DMS153 treated with DMSO at 0.1 percent for 48 hours (cell line): ENCODE measurements at regions not wholly inside any gene's neighbourhood (a gene's known extent, or its start where the extent isn't known, plus 50 kb on each side); places are given as distances from the start of the nearest gene placed in this dataset.
"Not testable (repeated sequence)": the region's sequence is repeated elsewhere in the genome, so short reads cannot be mapped to it uniquely, and the experiment has no call there.

Experiments
- DNase-seq: peaks from one replicate; lab custom pipeline; 2025; ENCODE audit not compliant: unreplicated experiment; lab: John Stamatoyannopoulos, UW

GRCh38 chr1:103353391-103353790 is 172.1 kb upstream of the RNPC3 start:
- DNase-seq: no peak

GRCh38 chr1:103348136-103348535 is 177.4 kb upstream of the RNPC3 start:
- no peak for DNase-seq

GRCh38 chr1:103344930-103345329 is 180.6 kb upstream of the RNPC3 start:
- no peak for DNase-seq

- no peak for DNase-seq
Observed at GRCh38 chr1:103341377-103341880, 184.1 kb upstream of the RNPC3 start.

- DNase-seq: no peak
Observed at GRCh38 chr1:103337779-103338178, 187.7 kb upstream of the RNPC3 start.

- no peak for DNase-seq
Observed at GRCh38 chr1:103336408-103336807, 189.1 kb upstream of the RNPC3 start.

- DNase-seq: no peak
Observed at GRCh38 chr1:103333141-103333540, 192.4 kb upstream of the RNPC3 start.

- DNase-seq: no peak
Observed at GRCh38 chr1:103327054-103327719, 198.3 kb upstream of the RNPC3 start.

GRCh38 chr1:103326595-103326994 is 198.9 kb upstream of the RNPC3 start:
- DNase-seq: no peak

GRCh38 chr1:103309786-103310185 is 201.5 kb upstream of the COL11A1 start:
- DNase-seq: no peak

- no peak for DNase-seq
Observed at GRCh38 chr1:103307751-103308150, 199.4 kb upstream of the COL11A1 start.

GRCh38 chr1:103283841-103284669 is 175.7 kb upstream of the COL11A1 start:
- DNase-seq: no peak

- DNase-seq: no peak
Observed at GRCh38 chr1:103283371-103283770, 175.0 kb upstream of the COL11A1 start.

GRCh38 chr1:103275725-103276124 is 167.4 kb upstream of the COL11A1 start:
- no peak for DNase-seq

GRCh38 chr1:103274886-103275285 is 166.6 kb upstream of the COL11A1 start:
- DNase-seq: no peak

GRCh38 chr1:103273106-103273505 is 164.8 kb upstream of the COL11A1 start:
- DNase-seq: no peak

- not testable (repeated sequence) for DNase-seq
Observed at GRCh38 chr1:103271471-103271870, 163.1 kb upstream of the COL11A1 start.

GRCh38 chr1:103267893-103268292 is 159.6 kb upstream of the COL11A1 start:
- no peak for DNase-seq

GRCh38 chr1:103267266-103267665 is 158.9 kb upstream of the COL11A1 start:
- no peak for DNase-seq

- DNase-seq: no peak
Observed at GRCh38 chr1:103266036-103266435, 157.7 kb upstream of the COL11A1 start.

GRCh38 chr1:103265551-103265950 is 157.2 kb upstream of the COL11A1 start:
- DNase-seq: no peak

GRCh38 chr1:103259982-103260381 is 151.7 kb upstream of the COL11A1 start:
- no peak for DNase-seq
